ENCODE measurements at regions not wholly inside any gene's neighbourhood (a gene's known extent, or its start where the extent isn't known, plus 50 kb on each side); places are given as distances from the start of the nearest gene placed in this dataset.
A peak's percentile ranks its signal among the peaks of the same experiment; 100 is the strongest.

GRCh38 chr10:71075086-71075758, 137.1 kb upstream of the UNC5B start:
- no peak overlapping the region for H3K4me3 ChIP-seq (ENCODE audit: low read depth, low read length)
- no peak for TF ChIP-seq CTCF (conservative IDR thresholded peaks at IDR 0.05; ENCODE audit: low read depth, low read length)
- DNase-seq (ENCODE audit: low read depth), result no peak

- TF ChIP-seq CTCF (conservative IDR thresholded peaks at IDR 0.05; ENCODE audit: low read depth, low read length), result no peak
- DNase-seq (ENCODE audit: low read depth), result no peak
- H3K4me3 ChIP-seq (ENCODE audit: low read depth, low read length), result no peak overlapping the region
These were observed 136.5 kb upstream of the UNC5B start for GRCh38 chr10:71075759-71076472.

- no peak overlapping the region for H3K4me3 ChIP-seq (ENCODE audit: low read depth, low read length)
- DNase-seq (ENCODE audit: low read depth), result no peak
- no peak for TF ChIP-seq CTCF (conservative IDR thresholded peaks at IDR 0.05; ENCODE audit: low read depth, low read length)
These were observed 135.8 kb upstream of the UNC5B start for GRCh38 chr10:71076473-71077142.

- no peak overlapping the region for H3K4me3 ChIP-seq (ENCODE audit: low read depth, low read length)
- peak; percentile 5 for DNase-seq (ENCODE audit: low read depth)
- no peak for TF ChIP-seq CTCF (conservative IDR thresholded peaks at IDR 0.05; ENCODE audit: low read depth, low read length)
These were observed 135.2 kb upstream of the UNC5B start for GRCh38 chr10:71077143-71077581.

GRCh38 chr10:71077796-71078453, 134.4 kb upstream of the UNC5B start:
- H3K4me3 ChIP-seq (ENCODE audit: low read depth, low read length), result no peak overlapping the region
- DNase-seq (ENCODE audit: low read depth), result no peak
- no peak for TF ChIP-seq CTCF (conservative IDR thresholded peaks at IDR 0.05; ENCODE audit: low read depth, low read length)

- no peak for DNase-seq (ENCODE audit: low read depth)
- H3K4me3 ChIP-seq (ENCODE audit: low read depth, low read length), result no peak overlapping the region
- no peak for TF ChIP-seq CTCF (conservative IDR thresholded peaks at IDR 0.05; ENCODE audit: low read depth, low read length)
These were observed 133.8 kb upstream of the UNC5B start for GRCh38 chr10:71078454-71079145.
